Fibroblast of lung (primary cell): ENCODE measurements at regions not wholly inside any gene's neighbourhood (a gene's known extent, or its start where the extent isn't known, plus 50 kb on each side); places are given as distances from the start of the nearest gene placed in this dataset.

ENCODE experiments used
- CTCF ChIP-seq, 2 donors: IDR thresholded peaks in 1 of 2; conservative IDR thresholded peaks in 1 of 2; 1 replicate in 1 of 2; 2 replicates in 1 of 2; pipeline ENCODE4 v1.5.1; 2011 to 2012; ENCODE audit warnings: low read length in 2 of 2, control low read depth in 1 of 2, inconsistent platforms in 1 of 2, low read depth in 1 of 2, mild to moderate bottlenecking in 1 of 2
- EZH2 ChIP-seq: IDR thresholded peaks from 2 replicates; pipeline ENCODE4 v1.5.1; 2012; ENCODE audit warnings: low read length, control low read depth, mild to moderate bottlenecking; ENCODE audit errors: missing control alignments

- TF ChIP-seq CTCF (conservative IDR thresholded peaks at IDR 0.05 in 1 of 2, IDR thresholded peaks at IDR 0.05 in 1 of 2; ENCODE audit: low read depth in 1 of 2, low read length in 2 of 2) = no peak
- no peak for TF ChIP-seq EZH2
These were observed 733.3 kb upstream of the FANCL start for GRCh38 chr2:58974426-58974825.
